Renal cortex interstitium (tissue), 11 donors: ENCODE measurements at regions not wholly inside any gene's neighbourhood (a gene's known extent, or its start where the extent isn't known, plus 50 kb on each side); places are given as distances from the start of the nearest gene placed in this dataset.
"Not testable (repeated sequence)": the region's sequence is repeated elsewhere in the genome, so short reads cannot be mapped to it uniquely, and the experiment has no call there.

ENCODE experiments used
- DNase-seq, 11 donors: peaks; one replicate each; pipeline ENCODE4 v3.0.0-alpha.2; 2013; ENCODE audit warnings: low read depth in 9 of 11, low spot score in 4 of 11; ENCODE audit errors: extremely low read depth in 1 of 11

DNA sequence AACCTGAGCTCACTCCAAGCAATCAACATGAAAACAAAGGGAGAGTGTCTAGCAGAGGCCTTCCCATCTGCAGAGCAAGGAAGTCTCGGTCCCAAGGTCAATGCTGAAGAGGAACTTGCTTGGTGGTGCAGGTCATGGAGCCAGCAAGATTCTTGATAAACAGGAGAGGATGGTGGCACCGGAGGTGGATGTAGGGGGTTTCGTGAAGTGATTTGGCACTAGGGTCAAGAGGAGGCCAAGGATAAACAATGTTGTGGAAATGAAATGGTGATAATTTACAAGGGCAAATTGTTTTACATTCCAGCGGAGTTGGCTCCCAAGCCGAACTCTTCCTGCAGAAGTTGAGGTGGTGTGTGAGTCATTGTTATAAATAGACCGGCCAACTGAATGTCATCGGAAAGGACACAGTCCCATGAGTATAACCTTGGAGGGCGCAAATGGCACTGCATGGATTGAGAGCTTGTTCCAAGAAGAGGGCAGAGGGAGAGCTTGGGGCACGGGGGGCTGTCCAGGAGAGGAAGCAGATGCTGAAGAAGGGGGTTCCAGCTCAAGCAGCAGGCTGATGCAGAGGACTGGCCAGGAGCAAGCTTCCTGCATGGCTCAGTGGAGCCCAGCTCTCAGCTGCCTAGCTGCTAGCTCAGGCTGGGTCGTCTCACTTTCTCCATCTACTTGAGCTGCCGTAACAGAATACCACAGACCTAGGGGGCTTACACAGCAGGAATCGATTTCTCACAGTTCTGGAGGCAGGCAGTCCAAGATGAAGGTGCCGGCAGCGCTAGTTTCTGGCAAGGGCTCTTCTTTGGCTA is 136.6 kb downstream of the COPRS start:
- no peak for DNase-seq

DNA sequence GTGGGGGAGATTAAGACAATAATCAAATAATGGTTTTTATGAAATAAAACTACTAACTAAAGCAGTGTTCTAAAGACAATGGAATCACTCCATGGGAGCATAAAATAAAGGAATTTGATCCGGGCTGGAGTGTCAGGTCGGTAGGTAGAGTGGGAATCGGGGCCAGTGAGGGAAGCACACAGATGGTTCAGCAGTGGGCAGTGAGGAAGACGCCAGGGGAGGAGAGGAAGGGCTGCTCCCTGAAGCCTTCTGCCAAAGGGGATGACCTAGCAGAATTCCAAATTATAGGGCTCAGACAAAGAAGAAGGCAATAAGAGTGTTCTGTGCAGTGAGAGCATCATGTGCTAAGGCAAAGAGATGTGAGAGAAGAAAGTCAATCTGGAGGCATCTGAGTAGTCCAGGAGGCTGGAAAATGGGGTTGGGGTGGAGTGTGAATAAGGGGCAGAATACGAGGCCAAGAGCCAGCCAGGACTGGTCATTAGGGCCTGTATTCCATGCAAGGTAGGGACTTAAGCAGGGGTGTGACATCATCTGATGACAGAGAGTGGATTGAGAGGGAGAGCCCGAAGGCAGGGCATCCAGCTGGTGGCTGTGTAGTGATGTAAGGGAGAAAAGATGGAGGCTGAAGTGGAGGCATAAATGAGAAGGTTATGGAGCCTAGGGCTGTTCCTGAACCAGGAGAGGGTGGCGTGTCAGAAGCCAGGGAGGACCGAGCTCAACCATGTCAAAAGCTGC is 137.6 kb downstream of the COPRS start:
- DNase-seq: no peak

DNA sequence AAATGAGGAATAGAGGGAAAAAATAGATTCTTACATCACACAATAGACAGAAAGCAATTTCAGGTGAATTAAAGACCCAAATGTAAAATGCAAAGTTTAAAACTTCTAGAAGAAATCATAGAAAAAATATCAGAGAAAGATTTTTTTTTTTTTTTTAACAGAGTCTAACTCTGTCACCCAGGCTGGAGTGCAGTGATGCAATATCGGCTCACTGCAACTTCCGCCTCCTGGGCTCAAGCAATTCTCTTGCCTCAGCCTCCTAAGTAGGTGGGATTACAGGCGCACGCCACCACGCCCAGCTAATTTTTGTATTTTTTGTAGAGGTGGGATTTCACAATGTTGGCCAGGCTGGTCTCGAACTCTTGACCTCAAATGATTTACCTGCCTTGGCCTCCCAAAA is 141.8 kb downstream of the COPRS start:
- not testable (repeated sequence) for DNase-seq

DNA sequence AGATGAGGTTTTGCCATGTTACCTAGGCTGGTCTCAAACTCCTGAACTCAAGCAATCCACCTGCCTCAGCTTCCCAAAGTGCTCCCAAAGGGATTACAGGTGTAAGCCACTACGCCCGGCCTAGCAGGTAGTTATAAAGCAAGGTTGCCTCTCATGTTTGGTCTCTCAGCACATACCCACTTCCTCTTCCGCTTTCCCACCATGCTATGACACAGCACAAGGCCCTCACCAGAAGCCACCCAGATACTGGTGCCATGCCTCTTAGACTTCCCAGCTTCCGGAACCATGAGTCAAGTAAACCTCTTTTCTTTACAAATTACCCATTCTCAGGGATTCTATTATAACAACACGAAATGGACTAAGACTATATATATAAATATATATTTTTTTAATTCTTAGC is 143.6 kb downstream of the COPRS start:
- no peak for DNase-seq

DNA sequence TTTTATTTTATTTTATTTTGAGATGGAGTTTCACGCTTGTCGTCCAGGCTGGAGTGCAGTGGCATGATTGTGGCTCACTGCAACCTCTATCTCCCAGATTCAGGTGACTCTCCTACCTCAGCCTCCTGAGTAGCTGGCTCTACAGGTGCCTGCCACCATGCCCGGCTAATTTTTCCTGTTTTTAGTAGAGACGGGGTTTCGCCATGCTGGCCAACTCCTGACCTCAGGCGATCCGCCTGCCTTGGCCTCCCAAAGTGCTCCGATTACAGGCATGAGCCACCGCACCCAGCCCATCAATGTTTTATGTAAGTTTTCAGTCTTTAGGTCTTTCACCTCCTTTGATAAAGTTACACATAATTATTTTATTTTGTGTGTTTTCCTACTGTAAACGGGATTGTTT is 154.6 kb downstream of the COPRS start:
- no peak for DNase-seq

DNA sequence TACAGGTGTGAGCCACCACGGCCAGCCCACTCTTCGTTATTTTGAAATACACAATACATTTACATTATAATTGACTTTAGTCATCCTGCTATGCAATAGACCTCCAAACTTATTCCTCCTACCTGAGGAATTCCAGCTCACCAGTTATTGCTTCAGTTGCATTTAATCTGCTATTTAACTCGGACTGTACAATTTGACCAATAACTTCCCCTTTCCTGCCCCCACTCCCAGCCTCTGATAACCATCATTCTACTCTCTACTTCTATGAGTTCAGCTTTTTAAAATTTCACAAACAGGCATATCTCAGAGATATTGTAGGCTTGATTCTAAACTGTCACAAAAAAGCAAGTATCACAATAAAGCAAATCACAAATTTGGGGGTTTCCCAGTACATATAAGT is 157.0 kb downstream of the COPRS start:
- DNase-seq: no peak

DNA sequence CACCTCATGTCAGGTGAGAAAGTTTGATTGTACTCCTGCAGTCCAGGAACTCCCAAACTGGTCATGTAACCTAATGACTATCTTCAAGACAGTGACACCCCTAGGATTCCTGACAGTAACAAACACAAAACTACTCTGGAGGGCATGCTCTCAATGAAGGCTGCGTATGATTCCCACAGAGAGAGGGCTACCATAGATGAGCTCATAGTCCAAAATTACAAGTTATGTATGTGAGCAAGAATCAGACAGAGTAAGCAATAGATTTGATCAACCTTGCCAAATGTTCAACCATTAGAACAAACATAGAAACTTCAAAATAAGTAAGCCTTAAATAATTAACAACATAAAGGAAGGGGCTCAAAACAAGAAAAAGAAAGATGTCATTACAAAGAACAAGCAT is 158.1 kb downstream of the COPRS start:
- DNase-seq: no peak

DNA sequence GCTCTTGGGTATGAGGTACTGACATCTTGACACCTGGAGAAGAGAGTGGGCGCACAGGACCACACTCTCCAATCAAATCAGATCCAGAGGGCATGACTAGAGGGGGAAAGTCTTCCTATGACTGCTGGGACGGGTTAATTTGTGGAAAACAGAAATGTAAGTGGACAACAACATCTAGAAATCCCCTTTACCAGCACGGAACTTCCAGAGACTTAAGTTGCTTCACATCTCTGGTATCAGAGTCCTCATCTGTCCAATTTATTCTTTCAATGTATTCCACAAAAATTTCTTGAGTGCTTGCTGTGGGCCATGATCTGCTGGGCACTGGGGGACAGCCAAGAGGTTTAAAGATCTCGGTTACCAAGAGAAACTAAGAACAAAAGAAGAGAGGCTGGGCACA is 159.2 kb downstream of the COPRS start:
- DNase-seq: no peak

DNA sequence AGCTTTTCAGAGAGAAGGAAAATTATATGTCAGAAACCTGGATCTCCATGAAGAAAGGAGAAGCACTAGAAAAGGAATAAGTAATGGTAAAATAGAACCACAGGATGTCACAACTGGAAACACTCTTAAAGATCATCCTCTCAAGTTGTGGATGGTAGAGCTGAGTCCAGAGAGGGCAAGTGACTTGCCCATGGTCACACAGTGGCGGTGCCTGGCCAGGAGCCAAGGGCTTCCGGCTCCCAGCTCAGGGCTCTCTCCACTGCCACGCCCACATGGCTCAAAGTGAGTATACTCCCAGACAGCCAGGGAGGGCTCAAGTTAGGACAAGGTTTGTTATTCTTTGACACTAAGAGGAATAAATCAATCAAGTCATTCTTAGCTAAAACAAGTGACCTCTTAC is 159.8 kb downstream of the COPRS start:
- DNase-seq: no peak

DNA sequence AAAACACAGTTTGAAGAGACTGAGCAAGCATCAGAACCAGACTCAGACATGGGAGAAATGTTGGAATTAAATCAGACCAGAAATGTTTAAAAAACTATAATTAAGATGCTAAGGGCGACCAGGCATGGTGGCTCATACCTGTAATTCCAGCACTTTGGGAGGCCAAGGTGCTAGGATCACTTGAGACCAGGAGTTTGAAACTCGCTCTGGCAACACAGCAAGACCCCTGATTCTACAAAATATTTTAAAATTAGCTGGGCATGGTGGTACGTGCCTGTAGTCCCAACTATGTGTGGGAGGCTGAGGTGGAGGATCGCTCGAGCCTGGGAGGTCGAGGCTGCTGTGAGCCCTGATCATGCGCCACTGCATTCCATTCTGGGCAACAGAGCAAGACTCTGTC is 160.3 kb downstream of the COPRS start:
- no peak for DNase-seq

DNA sequence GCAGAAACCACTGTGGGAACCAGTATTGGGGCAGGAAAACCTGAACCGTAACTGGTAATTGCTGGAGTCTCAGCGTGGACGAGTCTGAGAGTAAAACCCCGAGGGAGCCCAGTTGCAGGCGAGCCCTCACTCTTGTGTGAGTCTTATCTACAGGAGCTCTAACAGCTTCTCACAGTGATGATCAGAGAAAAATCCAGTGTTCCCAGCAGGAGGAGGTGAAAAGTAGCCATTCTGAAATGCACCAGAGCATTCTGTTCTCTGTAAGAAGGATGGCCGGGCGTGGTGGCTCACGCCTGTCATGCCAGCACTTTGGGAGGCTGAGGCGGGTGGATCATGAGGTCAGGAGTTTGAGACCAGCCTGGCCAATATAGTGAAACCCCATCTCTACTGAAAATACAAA is 161.2 kb downstream of the COPRS start:
- DNase-seq: no peak

DNA sequence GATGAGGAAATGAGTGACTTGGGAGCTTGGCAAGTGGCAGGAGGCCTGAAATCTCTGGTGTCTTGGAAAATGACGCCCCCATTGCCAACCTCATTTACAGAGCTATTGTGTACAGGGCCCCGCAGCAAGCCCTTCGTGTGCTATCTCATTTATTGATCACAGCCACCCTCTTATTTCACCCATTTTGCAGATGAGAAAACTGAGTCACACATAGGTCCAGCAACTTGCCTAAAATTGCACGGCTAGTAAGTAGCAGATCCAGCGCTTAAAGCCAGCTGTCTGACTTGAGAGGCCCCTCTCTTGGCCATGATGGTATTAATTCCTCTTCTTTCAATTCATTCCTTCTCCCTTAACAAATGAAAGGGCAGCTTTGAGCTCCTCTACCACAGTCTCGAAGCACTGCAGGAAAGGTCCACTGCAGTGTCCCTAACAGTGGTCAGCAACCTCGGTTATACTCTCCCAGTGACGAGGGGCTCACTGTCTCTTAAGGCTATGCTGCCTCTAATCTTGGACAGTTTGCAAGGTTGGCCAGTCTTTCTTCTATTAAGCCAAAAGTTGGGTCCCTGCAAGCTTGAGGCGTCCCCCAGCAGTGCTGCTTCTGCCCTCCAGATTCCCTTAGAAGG is 162.2 kb downstream of the COPRS start:
- DNase-seq: no peak

DNA sequence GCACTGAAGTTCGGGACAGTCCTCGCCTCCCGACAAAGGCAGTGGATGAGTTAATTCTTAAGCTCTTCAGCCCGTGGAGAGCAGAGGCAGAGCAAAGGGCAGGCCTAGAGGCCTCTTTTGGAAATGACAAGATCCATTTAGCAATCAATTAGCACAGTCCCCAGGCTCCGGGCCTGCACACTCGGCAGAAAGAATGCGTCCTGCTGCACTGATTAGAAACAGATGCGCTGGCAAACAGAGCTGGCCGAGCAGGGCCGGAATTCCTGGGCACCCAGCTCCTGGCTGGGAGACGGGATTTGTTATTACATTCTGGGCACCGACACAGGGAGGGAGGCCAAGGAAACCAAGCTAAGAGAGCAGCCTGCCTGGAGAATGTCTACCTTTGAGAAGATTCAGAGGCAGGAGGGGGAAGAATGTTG is 162.9 kb downstream of the COPRS start:
- DNase-seq: peak; percentile 6 to 61 (median 32)

DNA sequence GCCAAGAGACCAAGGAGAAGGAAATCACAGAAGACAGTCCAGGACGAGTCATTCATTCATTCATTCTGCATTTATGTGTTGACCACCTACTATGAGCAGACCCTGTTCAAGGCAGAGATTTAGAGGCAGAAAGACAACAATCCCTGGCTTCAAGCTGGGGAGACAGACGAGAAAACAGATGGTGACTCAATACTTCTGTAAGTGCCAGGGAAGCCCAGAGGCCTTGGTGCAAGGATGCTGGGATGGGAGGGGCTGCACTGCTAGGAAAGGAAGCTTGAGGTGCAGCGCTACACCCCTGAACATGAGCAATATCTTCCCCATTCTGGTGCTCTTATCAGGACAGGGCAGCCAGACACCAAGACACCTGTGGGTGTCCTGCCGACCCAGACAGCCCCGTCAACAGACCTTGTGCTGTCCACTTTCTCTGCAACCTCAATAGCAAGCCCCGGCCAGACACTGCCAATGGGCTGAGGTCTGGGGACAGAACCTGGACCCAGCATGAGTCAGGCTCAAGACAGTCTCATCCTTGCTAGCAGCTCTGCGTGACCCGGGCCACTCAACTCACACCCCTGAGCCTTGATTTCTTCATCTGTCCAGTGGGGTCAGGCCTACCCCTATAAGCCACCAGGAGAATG is 163.5 kb downstream of the COPRS start:
- DNase-seq: no peak

DNA sequence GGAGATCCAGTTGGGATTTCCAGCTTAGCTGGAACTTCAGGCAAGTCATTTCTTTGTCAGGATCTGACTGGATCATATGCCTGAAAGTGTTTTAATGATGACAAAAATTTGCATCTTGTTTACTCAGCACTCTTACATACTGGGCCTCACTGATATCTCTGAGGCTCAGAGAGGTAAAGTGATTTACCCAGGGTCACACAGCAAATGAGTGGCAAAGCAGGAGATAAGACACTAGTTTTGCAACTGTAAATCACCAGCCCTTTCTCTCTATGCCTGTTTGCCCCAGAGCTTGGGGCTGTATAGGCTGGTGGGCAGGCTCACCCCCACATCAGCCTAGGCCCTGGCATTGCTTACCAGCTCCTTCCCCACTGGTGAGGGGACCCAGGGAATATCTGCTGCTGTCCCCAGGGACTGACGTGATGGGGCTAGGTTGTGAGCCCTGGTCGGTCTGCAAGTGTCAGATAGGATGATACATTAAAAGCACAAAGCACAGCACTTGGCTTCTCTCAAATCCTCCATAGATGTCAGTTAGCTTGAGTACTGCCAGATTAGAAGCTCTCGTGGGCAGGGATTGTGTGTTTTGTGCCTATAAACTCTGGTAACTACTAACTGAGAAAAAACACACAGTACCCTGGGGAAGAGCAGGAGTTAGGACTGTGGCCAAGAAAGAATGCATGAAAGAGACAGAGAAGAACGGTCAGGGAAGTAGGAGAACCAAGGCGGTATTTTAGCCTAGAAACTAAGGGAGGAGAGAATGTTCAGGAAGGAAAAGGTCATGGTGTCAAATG is 165.4 kb downstream of the COPRS start:
- DNase-seq: no peak

DNA sequence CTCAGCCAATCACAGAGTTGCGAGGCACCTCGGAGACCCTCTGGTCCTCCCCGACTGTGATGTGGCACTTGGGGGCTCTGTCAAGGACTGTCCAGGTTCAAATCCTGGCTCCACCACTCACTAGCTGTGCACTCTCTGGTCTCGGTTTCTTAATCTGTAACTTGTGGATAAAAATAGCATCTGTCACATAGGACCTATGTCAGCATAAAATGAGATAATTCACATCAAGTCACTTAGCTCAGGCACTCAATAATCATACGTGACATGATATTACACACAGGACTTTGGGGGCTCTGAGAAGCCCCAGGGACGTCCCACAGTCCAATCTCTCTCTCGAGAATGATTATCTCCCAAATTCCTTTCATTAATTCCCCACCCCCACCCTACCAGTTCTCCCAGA is 166.4 kb downstream of the COPRS start:
- no peak for DNase-seq

DNA sequence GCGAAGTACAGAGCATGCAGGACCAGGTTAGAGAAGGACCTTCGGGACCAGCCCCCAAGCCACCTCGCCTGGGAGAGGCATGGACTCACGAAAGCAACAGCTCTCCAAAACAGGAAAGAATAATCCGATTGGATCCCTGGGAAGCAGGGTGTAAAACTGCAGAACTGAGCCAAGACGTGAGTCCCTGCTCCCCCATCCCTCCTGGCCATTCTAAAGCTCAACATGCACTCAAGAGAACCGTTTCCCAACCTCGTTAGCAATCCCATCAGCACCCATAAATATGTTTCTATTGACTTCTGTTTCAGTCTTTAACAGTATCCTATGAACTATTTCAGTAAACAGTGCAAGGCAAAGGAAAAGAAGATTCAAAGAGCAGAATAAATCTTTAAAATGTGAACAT is 167.0 kb downstream of the COPRS start:
- no peak for DNase-seq

DNA sequence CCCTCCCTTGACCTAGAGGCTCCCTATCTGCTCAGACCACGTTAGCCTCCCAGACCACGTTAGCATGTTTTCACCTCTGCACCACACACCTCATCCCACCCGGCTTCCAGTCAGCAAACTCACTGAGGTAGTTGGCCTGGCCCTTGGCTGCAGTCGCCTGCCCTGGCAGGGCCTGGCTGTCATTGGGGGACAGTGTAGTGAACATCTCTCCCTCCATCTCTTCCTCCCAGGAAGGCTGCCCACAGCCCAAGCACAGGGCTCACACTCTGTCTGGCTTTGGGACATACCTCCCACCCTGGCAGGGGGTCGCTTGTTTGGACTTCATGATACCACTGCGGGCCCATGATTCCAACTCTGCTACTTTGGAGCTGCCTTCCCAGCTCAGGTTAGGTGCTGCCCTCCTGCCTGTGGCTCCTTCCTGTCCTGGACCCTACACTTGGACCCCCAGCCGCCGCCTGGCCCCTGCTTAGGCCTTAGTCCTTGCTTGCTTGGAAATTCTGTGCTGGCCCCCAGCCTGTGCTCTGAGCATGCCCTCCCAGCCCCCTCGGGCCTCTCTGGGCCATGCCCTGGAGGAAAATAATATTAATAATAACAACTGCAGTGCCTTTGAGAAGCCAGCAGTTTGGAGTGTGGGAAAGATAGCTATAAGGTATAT is 167.7 kb downstream of the COPRS start:
- DNase-seq: no peak

DNA sequence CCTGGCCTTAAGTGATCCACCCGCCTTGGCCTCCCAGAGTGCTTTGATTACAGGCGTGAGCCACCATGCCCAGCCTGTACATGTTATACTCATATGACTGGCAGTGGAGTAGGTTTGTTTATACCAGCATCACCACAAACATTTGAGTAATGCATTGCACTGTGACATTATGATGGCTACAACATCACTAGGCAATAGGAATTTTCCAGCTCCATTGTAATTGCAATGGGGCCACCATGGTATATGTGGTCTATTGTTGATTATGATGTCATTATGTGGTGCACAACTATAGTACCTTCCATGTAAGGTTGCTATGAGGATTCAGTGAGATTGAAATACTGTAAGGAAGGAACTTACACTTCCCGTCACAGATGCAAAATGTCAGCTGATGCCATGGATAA is 168.9 kb downstream of the COPRS start:
- DNase-seq: no peak
